ENCODE measurements at regions not wholly inside any gene's neighbourhood (a gene's known extent, or its start where the extent isn't known, plus 50 kb on each side); places are given as distances from the start of the nearest gene placed in this dataset.
"Not testable (repeated sequence)": the region's sequence is repeated elsewhere in the genome, so short reads cannot be mapped to it uniquely, and the experiment has no call there.

- Histone ChIP-seq H3K9me3 (ENCODE audit: severe bottlenecking) (no peaks in the 10 kb centered on the region), H3K27ac (no peak overlapping the region), H3K4me3 (ENCODE audit: low read depth, low read length) (no peak overlapping the region), H3K36me3 (no peaks in the 10 kb centered on the region), H3K27me3 (ENCODE audit: insufficient read depth, low read depth, severe bottlenecking) (no peaks in the 10 kb centered on the region)
- TF ChIP-seq CTCF (IDR thresholded peaks at IDR 0.05; ENCODE audit: low read depth, low read length) = no peak
- no peak for DNase-seq
These were observed 420.5 kb upstream of the KLF12 start for GRCh38 chr13:74554569-74555275.

DNA sequence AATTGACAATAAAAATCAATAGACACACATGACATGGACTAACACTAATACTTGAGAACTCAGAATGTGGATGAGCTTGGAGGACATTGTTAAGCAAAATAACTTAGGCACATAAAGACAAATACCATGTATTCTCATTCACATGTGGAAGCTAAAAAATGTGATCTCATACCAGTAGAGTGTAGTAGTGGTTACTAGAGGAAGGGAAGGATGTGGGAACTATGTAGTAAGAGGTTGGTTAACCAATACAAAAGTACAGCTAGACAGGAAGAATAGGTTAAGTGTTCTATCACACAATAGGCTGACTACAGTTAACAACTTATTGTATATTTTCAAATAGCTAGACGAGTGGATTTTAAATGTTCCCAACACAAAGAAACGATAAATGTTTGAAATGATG, 415.8 kb upstream of the KLF12 start:
- Histone ChIP-seq H3K9me3 (ENCODE audit: severe bottlenecking) (no peaks in the 10 kb centered on the region), H3K27ac (no peak overlapping the region), H3K27me3 (ENCODE audit: insufficient read depth, low read depth, severe bottlenecking) (no peaks in the 10 kb centered on the region), H3K36me3 (no peaks in the 10 kb centered on the region), H3K4me3 (ENCODE audit: low read depth, low read length) (no peak overlapping the region)
- no peak for DNase-seq
- TF ChIP-seq CTCF (IDR thresholded peaks at IDR 0.05; ENCODE audit: low read depth, low read length) = no peak

DNA sequence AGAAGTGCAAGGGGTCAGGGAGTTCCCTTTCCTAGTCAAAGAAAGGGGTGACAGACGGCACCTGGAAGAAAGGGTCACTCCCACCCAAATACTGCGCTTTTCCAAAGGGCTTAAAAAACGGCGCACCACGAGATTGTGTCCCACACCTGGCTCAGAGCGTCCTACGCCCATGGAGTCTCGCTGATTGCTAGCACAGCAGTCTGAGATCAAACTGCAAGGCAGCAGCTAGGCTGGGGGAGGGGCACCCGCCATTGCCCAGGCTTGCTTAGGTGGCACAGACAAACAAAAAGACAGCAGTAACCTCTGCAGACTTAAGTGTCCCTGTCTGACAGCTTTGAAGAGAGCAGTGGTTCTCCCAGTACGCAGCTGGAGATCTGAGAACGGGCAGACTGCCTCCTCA, 402.4 kb upstream of the KLF12 start:
- H3K27me3 ChIP-seq (ENCODE audit: insufficient read depth, low read depth, severe bottlenecking); H3K4me3 ChIP-seq (ENCODE audit: low read depth, low read length); H3K36me3 ChIP-seq; H3K27ac ChIP-seq; H3K9me3 ChIP-seq (ENCODE audit: severe bottlenecking); DNase-seq: not testable (repeated sequence)

DNA sequence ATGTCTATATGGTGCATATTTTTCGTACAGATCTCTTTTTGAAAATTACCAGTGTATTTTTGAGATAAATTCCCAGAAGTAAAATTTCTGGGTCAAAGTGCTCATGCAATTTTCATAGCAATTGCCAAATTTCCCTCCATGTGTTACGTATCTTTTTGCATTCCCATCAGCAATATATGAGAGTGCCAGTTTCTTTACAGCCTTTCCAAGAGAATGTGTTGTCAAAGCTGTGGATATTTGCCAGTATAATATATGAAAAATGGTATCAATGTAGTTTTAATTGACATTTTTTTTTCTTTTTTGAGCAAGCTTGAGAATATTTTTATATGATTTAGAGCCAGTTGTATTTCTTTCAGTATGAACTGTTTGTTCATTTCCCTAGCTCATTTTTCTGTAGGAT, 399.0 kb upstream of the KLF12 start:
- DNase-seq = no peak
- no peak for TF ChIP-seq CTCF (IDR thresholded peaks at IDR 0.05; ENCODE audit: low read depth, low read length)
- no peaks in the 10 kb centered on the region for H3K36me3 ChIP-seq
- no peaks in the 10 kb centered on the region for H3K27me3 ChIP-seq (ENCODE audit: insufficient read depth, low read depth, severe bottlenecking)
- no peak overlapping the region for H3K27ac ChIP-seq
- H3K4me3 ChIP-seq (ENCODE audit: low read depth, low read length) = no peak overlapping the region
- H3K9me3 ChIP-seq (ENCODE audit: severe bottlenecking) = no peaks in the 10 kb centered on the region

GRCh38 chr13:74530011-74530410, 395.8 kb upstream of the KLF12 start:
- Histone ChIP-seq H3K4me3 (ENCODE audit: low read depth, low read length) (no peak overlapping the region), H3K36me3 (no peaks in the 10 kb centered on the region), H3K27me3 (ENCODE audit: insufficient read depth, low read depth, severe bottlenecking) (no peaks in the 10 kb centered on the region), H3K27ac (no peak overlapping the region), H3K9me3 (ENCODE audit: severe bottlenecking) (no peaks in the 10 kb centered on the region)
- no peak for DNase-seq
- TF ChIP-seq CTCF (IDR thresholded peaks at IDR 0.05; ENCODE audit: low read depth, low read length) = no peak

- TF ChIP-seq CTCF (IDR thresholded peaks at IDR 0.05; ENCODE audit: low read depth, low read length) = no peak
- Histone ChIP-seq H3K27ac (no peak overlapping the region), H3K27me3 (ENCODE audit: insufficient read depth, low read depth, severe bottlenecking) (no peaks in the 10 kb centered on the region), H3K9me3 (ENCODE audit: severe bottlenecking) (no peaks in the 10 kb centered on the region), H3K36me3 (no peaks in the 10 kb centered on the region), H3K4me3 (ENCODE audit: low read depth, low read length) (no peak overlapping the region)
- DNase-seq = no peak
These were observed 394.7 kb upstream of the KLF12 start for GRCh38 chr13:74528734-74529513.

Measured in WERI-Rb-1 (cell line).